ENCODE measurements at regions not wholly inside any gene's neighbourhood (a gene's known extent, or its start where the extent isn't known, plus 50 kb on each side); places are given as distances from the start of the nearest gene placed in this dataset.

GRCh38 chr3:127476936-127477335 lies 113.6 kb downstream of the TPRA1 start:
- TF ChIP-seq EZH2 (IDR thresholded peaks at IDR 0.05; ENCODE audit: borderline replicate concordance, insufficient read depth, low read depth, low read length, poor library complexity, severe bottlenecking): no peak
- TF ChIP-seq, protein P1, sequence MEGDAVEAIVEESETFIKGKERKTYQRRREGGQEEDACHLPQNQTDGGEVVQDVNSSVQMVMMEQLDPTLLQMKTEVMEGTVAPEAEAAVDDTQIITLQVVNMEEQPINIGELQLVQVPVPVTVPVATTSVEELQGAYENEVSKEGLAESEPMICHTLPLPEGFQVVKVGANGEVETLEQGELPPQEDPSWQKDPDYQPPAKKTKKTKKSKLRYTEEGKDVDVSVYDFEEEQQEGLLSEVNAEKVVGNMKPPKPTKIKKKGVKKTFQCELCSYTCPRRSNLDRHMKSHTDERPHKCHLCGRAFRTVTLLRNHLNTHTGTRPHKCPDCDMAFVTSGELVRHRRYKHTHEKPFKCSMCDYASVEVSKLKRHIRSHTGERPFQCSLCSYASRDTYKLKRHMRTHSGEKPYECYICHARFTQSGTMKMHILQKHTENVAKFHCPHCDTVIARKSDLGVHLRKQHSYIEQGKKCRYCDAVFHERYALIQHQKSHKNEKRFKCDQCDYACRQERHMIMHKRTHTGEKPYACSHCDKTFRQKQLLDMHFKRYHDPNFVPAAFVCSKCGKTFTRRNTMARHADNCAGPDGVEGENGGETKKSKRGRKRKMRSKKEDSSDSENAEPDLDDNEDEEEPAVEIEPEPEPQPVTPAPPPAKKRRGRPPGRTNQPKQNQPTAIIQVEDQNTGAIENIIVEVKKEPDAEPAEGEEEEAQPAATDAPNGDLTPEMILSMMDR (IDR thresholded peaks at IDR 0.05): no peak
- Histone ChIP-seq H3K9ac (ENCODE audit: low read length) (no peak overlapping the region), H3K27me3 (replicated peaks in 1 of 4; ENCODE audit: control extremely low read depth in 1 of 4, control insufficient read depth in 3 of 4, insufficient read depth in 4 of 4, low read length in 3 of 4) (peaks cover 0 to 2% (median 0%) of the 10 kb centered on the region in 4 experiments), H3K9me3 (ENCODE audit: control extremely low read depth in 1 of 3, control insufficient read depth in 2 of 3, insufficient read depth in 1 of 3, low read length in 2 of 3) (no peaks in the 10 kb centered on the region), H4K20me1 (ENCODE audit: control insufficient read depth, insufficient read depth, low read length, poor library complexity, severe bottlenecking) (no peaks in the 10 kb centered on the region), H2AFZ (ENCODE audit: insufficient read depth, low read depth, low read length, poor library complexity, severe bottlenecking) (no peak overlapping the region), H3K4me3 (ENCODE audit: control extremely low read depth in 1 of 5, extremely low read depth in 1 of 5, insufficient read depth in 1 of 5, low read depth in 2 of 5, low read length in 4 of 5) (no peak overlapping the region), H3K27ac (ENCODE audit: low read length in 2 of 2) (no peak overlapping the region), H3K4me1 (ENCODE audit: control insufficient read depth in 2 of 2, insufficient read depth in 2 of 2, low read length in 2 of 2) (no peaks in the 10 kb centered on the region), H3K79me2 (ENCODE audit: control insufficient read depth, insufficient read depth, low read length) (no peaks in the 10 kb centered on the region), H3K4me2 (replicated peaks; ENCODE audit: low read depth, low read length, poor library complexity, severe bottlenecking) (no peak overlapping the region), H3K36me3 (replicated peaks in 1 of 2; ENCODE audit: control extremely low read depth in 1 of 2, control insufficient read depth in 1 of 2, extremely low read depth in 1 of 2, insufficient read depth in 2 of 2, low read length in 1 of 2) (no peaks in the 10 kb centered on the region)
- H3K4me3 Mint-ChIP-seq: no peak overlapping the region
- ATAC-seq (ENCODE audit: low read depth) (no peak), DNase-seq (no peak)
- WGBS (ENCODE audit: insufficient coverage): 80% methylated on average over 9 of the region's 12 CpGs
- intact Hi-C loops (cut with micrococcal nuclease): no loop called here
- H3K27me3 Mint-ChIP-seq: peaks cover 13% of the 10 kb centered on the region
- POLR2A ChIA-PET: no interaction called here
- no peaks in the 10 kb centered on the region for H3K4me1 Mint-ChIP-seq
- no peak overlapping the region for H3K27ac Mint-ChIP-seq
- CTCF ChIA-PET: no interaction called here
- H3K9me3 Mint-ChIP-seq (ENCODE audit: insufficient read depth): no peaks in the 10 kb centered on the region

DNA sequence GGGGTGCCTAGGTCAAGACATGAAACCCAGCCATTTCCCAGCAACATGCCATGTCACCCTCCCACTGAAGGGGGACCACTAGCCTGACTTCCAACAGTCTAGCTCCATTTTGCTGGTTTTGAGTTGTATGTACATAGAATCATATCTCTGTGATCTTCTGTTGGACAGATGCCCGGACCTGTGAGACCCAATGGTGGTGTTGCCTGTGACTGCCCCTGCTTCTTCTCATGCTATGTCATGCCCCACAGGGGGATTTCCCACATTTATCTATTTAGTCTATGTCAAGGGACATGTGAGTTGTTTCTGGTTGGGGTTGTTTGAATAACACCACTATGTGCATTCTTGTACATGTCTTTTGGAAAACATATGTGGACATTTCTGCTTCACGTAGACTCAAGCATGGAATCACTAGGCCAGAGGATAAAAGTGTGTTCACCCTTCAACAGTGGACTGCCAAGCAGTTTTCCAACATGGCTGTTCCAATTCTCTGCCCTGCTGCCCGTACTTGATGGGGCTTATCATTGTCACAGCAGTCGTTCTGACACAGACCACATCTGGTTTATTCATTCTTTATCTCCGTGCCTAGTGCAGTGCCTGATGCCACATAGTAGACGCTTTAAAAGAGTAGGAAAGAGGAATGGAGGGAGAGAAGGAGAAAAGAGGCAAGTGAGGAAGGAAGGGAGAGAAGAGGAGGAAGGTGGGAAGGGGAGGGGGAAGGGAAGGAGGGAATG lies 114.4 kb downstream of the TPRA1 start:
- no peak for TF ChIP-seq EZH2 (IDR thresholded peaks at IDR 0.05; ENCODE audit: borderline replicate concordance, insufficient read depth, low read depth, low read length, poor library complexity, severe bottlenecking)
- TF ChIP-seq, protein P1 (IDR thresholded peaks at IDR 0.05): no peak
- ATAC-seq (ENCODE audit: low read depth): no peak
- POLR2A ChIA-PET: no interaction called here
- 96% methylated on average over 5 of the region's 6 CpGs for WGBS (ENCODE audit: insufficient coverage)
- Histone ChIP-seq H3K9me3 (ENCODE audit: control extremely low read depth in 1 of 3, control insufficient read depth in 2 of 3, insufficient read depth in 1 of 3, low read length in 2 of 3) (no peaks in the 10 kb centered on the region), H3K9ac (ENCODE audit: low read length) (no peak overlapping the region), H3K27ac (ENCODE audit: low read length in 2 of 2) (no peak overlapping the region), H3K27me3 (replicated peaks in 1 of 4; ENCODE audit: control extremely low read depth in 1 of 4, control insufficient read depth in 3 of 4, insufficient read depth in 4 of 4, low read length in 3 of 4) (peaks cover 0 to 2% (median 0%) of the 10 kb centered on the region in 4 experiments), H3K4me1 (ENCODE audit: control insufficient read depth in 2 of 2, insufficient read depth in 2 of 2, low read length in 2 of 2) (no peaks in the 10 kb centered on the region), H4K20me1 (ENCODE audit: control insufficient read depth, insufficient read depth, low read length, poor library complexity, severe bottlenecking) (no peaks in the 10 kb centered on the region), H3K79me2 (ENCODE audit: control insufficient read depth, insufficient read depth, low read length) (no peaks in the 10 kb centered on the region), H3K4me2 (replicated peaks; ENCODE audit: low read depth, low read length, poor library complexity, severe bottlenecking) (no peak overlapping the region), H2AFZ (ENCODE audit: insufficient read depth, low read depth, low read length, poor library complexity, severe bottlenecking) (no peak overlapping the region), H3K36me3 (replicated peaks in 1 of 2; ENCODE audit: control extremely low read depth in 1 of 2, control insufficient read depth in 1 of 2, extremely low read depth in 1 of 2, insufficient read depth in 2 of 2, low read length in 1 of 2) (no peaks in the 10 kb centered on the region), H3K4me3 (ENCODE audit: control extremely low read depth in 1 of 5, extremely low read depth in 1 of 5, insufficient read depth in 1 of 5, low read depth in 2 of 5, low read length in 4 of 5) (no peak overlapping the region)
- H3K27me3 Mint-ChIP-seq: peaks cover 10% of the 10 kb centered on the region
- H3K4me1 Mint-ChIP-seq: no peaks in the 10 kb centered on the region
- CTCF ChIA-PET: no interaction called here
- H3K27ac Mint-ChIP-seq: no peak overlapping the region
- H3K4me3 Mint-ChIP-seq: no peak overlapping the region
- intact Hi-C loops (cut with micrococcal nuclease): no loop called here
- DNase-seq: no peak
- H3K9me3 Mint-ChIP-seq (ENCODE audit: insufficient read depth): no peaks in the 10 kb centered on the region
